HG03045 (cell line): ENCODE measurements at regions not wholly inside any gene's neighbourhood (a gene's known extent, or its start where the extent isn't known, plus 50 kb on each side); places are given as distances from the start of the nearest gene placed in this dataset.

Source experiments
- ATAC-seq: cut with Tn5 transposase; IDR thresholded peaks from one replicate; pipeline ENCODE4 v1.9.1; 2021; ENCODE audit warnings: mild to moderate bottlenecking, moderate library complexity; ENCODE audit not compliant: unreplicated experiment

DNA sequence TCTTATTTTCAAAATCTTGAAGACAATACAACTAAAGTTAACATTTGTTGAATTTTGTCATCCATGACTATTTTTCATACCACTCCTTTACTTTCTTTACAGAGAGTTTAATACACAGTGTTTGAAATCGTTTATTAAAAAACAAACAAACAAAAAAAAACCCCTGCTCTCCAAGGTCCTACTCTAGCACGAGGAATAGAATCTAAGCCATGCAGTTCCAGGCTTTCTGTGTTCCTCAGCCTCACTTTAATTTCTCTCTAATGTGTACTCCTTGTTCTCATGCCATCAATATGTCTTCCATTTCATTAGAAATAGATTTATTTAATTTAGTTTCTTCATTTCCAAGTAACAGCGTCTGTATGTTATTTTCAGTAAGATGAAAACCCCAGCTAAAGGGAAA is 381.2 kb upstream of the MC4R start:
- no peak for ATAC-seq

DNA sequence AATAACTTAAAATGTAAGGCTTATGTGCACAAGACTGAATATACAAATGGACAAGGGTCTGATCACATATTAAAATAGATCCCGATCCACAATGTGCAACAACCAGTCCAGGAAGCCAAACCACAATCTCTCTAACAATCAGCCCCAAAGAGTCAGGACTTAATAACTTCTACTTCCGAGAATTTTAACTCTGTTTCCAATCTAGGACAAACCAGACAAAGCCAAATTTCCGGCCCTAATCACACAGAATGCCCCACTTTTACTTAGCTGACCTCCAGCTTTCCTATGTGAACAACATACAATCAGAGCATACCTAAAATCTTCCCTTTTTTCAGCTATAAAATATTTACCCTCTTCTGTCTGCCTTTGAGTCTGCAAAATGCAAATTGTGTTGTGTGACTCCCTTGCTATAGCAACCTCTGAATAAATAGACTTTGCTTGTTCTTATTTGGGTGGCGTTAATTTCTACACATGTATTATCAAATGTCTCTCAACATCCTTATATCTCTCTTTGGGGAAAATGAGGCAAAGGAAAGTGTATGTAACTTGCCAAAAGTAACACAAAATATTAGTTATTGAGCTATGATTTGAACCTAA is 381.9 kb upstream of the MC4R start:
- ATAC-seq = no peak

GRCh38 chr18:60755134-60755533 is 382.6 kb upstream of the MC4R start:
- ATAC-seq = no peak

GRCh38 chr18:60775978-60776377 is 403.4 kb upstream of the MC4R start:
- ATAC-seq = no peak

- no peak for ATAC-seq
These were observed 411.6 kb upstream of the MC4R start for GRCh38 chr18:60784161-60784560.

- no peak for ATAC-seq
These were observed 422.2 kb upstream of the MC4R start for GRCh38 chr18:60794802-60795201.

DNA sequence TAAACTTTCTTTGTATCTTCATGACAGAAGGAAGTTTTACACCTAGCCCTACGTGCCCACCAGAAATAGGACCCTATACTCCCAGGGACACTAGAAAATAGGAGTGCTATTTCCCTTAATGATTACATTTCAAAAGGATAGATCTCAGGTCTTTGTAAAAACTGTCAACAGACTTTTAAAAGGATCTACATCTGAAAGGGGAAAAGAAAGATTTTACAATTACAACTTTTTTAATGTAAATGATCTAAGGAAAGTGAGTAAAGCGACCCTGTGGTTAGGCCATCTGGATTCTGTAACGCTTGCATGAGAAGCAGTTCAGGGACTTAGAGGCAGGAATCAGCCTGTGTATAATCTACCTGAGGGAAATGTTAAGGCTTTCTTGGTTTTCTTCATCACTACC is 431.8 kb upstream of the MC4R start:
- no peak for ATAC-seq

DNA sequence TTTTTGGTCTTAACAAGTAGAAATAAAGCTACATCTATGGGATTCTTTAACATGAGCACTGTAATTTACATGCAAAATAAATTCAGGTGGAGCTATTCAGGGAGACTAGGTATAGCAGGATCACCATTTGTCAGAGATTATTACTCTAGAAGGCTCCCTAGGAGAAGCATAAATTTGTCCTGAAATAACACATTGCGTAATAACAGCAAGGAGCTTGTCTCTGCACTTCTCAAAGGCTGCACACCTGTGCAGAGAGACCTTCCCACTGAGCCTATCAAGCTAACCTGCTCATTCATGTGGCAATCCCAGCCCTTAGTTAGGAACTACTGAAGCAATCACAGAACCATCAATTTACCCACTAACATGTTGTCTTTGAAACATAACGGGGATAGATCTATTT is 437.4 kb upstream of the MC4R start:
- ATAC-seq = no peak

GRCh38 chr18:60812921-60813320 is 440.3 kb upstream of the MC4R start:
- no peak for ATAC-seq

GRCh38 chr18:60826346-60826745 is 453.8 kb upstream of the MC4R start:
- ATAC-seq = no peak

- no peak for ATAC-seq
These were observed 459.4 kb upstream of the MC4R start for GRCh38 chr18:60831971-60832370.

GRCh38 chr18:60838677-60839076 is 466.1 kb upstream of the MC4R start:
- ATAC-seq = no peak

DNA sequence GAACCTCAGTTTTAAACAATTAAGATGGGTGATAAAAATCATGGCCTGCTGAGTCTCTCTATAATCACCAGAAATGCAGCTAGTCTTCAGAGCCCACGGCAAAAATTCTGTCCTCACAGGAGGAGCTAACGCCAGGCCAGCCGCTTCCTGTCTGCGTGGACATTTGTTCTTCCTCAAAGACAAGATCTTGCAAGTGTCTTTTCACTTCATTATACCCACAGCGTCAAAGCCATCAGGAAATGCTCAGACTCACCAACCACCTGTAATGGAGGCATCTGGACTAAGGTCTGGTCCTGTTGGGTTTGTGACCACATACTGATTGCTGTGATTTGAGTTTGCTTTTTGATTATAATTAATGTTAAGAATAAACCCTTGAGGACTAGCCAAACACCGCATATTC is 473.8 kb upstream of the MC4R start:
- no peak for ATAC-seq

GRCh38 chr18:60847517-60847916 is 474.9 kb upstream of the MC4R start:
- ATAC-seq = no peak

DNA sequence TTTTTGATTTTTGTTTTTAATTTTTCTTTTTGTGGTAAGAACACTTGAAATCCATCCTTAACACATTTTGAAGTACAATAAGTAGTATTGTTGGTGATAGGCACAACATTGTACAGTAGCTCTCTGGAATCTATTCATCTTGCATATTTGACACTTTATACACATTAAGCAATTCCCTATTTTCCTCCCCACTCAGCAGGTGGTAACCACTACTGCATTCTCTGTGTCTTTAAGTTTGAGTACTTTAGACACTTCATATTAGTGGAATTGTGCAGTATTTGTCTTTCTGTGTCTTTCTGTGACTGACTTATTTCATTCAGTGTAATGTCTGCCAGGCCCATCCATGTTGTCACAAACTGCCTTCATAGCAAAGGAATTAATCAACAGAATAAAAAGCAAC is 471.7 kb upstream of the CDH20 start:
- no peak for ATAC-seq

DNA sequence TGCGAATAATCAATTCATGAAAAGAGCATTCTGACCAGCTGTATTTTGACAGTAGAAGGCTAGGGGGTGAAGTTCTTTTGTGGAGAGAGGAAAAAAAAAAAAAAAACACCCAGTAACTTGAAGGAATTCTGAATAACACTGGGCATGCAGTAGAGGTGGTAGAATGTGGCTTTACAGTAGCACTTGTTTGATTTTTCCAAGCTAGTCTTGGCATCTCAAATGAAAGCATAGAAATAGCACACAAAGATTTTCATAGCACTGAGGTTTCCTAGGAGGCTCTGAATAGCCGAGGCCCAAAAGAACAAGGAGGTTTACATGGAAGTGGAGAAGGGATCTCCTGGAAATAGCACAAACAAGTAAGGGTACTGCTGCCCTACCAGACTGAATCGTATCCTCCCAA is 470.2 kb upstream of the CDH20 start:
- ATAC-seq = no peak

- no peak for ATAC-seq
These were observed 467.4 kb upstream of the CDH20 start for GRCh38 chr18:60865801-60866200.

- ATAC-seq = no peak
These were observed 462.7 kb upstream of the CDH20 start for GRCh38 chr18:60870261-60871153.

- no peak for ATAC-seq
These were observed 460.8 kb upstream of the CDH20 start for GRCh38 chr18:60872434-60872833.

DNA sequence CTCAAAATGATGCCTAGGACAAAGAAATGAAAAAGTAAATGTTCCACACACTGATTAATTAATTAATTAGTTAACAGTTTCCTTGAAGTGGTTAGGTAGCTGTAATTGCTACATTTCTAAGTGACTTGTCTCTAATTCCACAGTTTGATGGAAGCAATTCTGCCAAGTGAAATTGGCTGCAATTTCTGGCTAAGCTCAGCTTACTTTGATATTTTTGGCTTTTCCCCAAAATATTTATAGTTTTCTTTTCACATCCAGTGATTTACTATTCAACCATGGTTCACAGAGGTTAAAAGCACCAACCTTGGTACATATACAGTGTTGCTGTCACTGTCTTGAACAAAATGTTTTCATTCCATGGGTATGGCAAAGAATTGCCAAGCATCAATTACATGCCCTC is 459.5 kb upstream of the CDH20 start:
- ATAC-seq = no peak

DNA sequence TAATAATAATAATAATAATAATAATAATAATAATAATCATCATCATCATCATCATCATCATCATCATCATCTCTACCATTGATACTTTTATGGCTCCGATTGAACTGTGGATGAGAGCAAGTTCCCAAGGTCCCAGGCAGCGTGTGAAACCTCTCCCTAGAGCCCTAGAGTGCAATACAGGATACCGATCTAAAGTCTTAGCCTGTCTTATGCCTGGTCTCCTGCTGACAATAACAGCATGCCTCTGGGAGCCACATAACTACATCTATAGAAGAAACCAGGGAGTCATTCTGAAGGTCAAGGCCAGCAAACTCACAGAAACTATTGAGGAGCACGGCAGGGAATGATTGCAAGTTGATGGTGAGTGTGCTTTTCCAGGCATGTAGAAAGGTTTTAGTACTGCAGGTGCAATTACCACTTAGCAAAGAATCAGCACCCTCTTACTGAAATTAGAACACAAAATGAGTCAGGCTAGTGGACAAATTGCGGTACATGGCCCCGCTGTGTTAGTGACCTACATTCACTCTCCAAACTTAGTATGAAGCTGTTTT is 457.2 kb upstream of the CDH20 start:
- no peak for ATAC-seq

GRCh38 chr18:60880184-60880583 is 453.0 kb upstream of the CDH20 start:
- ATAC-seq = no peak
